H9 (cell line): ENCODE measurements at regions not wholly inside any gene's neighbourhood (a gene's known extent, or its start where the extent isn't known, plus 50 kb on each side); places are given as distances from the start of the nearest gene placed in this dataset.

ENCODE experiments used
- DNase-seq: peaks from one replicate; pipeline ENCODE4 v3.0.0-alpha.2; 2017
- H2AFZ ChIP-seq: one replicate; pipeline ENCODE4 v1.6.1; 2013; ENCODE audit warnings: mild to moderate bottlenecking, low read length, control low read depth, moderate library complexity
- H2AK5ac ChIP-seq: 2 replicates; pipeline ENCODE4 v1.6.1; 2013; ENCODE audit warnings: low read length, control low read depth, mixed read lengths; ENCODE audit not compliant: insufficient read length
- H2BK120ac ChIP-seq: one replicate; pipeline ENCODE4 v1.6.1; 2013; ENCODE audit warnings: low read depth, mild to moderate bottlenecking, low read length, control low read depth, inconsistent platforms; ENCODE audit not compliant: poor library complexity, severe bottlenecking
- H2BK12ac ChIP-seq: 2 replicates; pipeline ENCODE4 v1.6.1; 2013; ENCODE audit warnings: low read length, control low read depth, mixed read lengths, low read depth; ENCODE audit not compliant: insufficient read length
- H2BK15ac ChIP-seq: 2 replicates; pipeline ENCODE4 v1.6.1; 2013; ENCODE audit warnings: low read depth, low read length, control low read depth
- H2BK20ac ChIP-seq: one replicate; pipeline ENCODE4 v1.6.1; 2013; ENCODE audit warnings: low read depth, mild to moderate bottlenecking, low read length, control low read depth, inconsistent platforms; ENCODE audit not compliant: poor library complexity, severe bottlenecking
- H2BK5ac ChIP-seq: 2 replicates; pipeline ENCODE4 v1.6.1; 2013; ENCODE audit warnings: low read length, control low read depth, mixed read lengths; ENCODE audit not compliant: insufficient read length
- H3K14ac ChIP-seq: 2 replicates; pipeline ENCODE4 v1.6.1; 2013; ENCODE audit warnings: low read length, control low read depth; ENCODE audit not compliant: insufficient read depth
- H3K18ac ChIP-seq: 2 replicates; pipeline ENCODE4 v1.6.1; 2013; ENCODE audit warnings: low read depth, mild to moderate bottlenecking, mixed read lengths, low read length, control low read depth; ENCODE audit not compliant: insufficient read length
- H3K23ac ChIP-seq: 2 replicates; pipeline ENCODE4 v1.6.1; 2013; ENCODE audit warnings: low read length, control low read depth, mixed read lengths, low read depth; ENCODE audit not compliant: insufficient read length
- H3K23me2 ChIP-seq: 2 replicates; pipeline ENCODE4 v1.6.1; 2013; ENCODE audit warnings: low read depth, mild to moderate bottlenecking, mixed read lengths, low read length, control low read depth; ENCODE audit not compliant: insufficient read length, poor library complexity, severe bottlenecking
- H3K27ac ChIP-seq: 2 replicates; pipeline ENCODE4 v1.5.1; 2013; ENCODE audit warnings: low read length, control low read depth, mixed read lengths, low read depth; ENCODE audit not compliant: insufficient read length
- H3K27me3 ChIP-seq: 2 replicates; pipeline ENCODE4 v1.6.1; 2013; ENCODE audit warnings: low read length, control low read depth, inconsistent platforms; ENCODE audit not compliant: insufficient read depth
- H3K4ac ChIP-seq: 2 replicates; pipeline ENCODE4 v1.6.1; 2013; ENCODE audit warnings: low read depth, mild to moderate bottlenecking, control low read depth, inconsistent platforms, low read length, moderate library complexity
- H3K4me1 ChIP-seq: 2 replicates; pipeline ENCODE4 v1.6.1; 2013; ENCODE audit warnings: low read length, control low read depth, inconsistent platforms; ENCODE audit not compliant: insufficient read depth
- H3K4me2 ChIP-seq: 2 replicates; pipeline ENCODE4 v1.6.1; 2013; ENCODE audit warnings: low read length, control low read depth, mixed read lengths; ENCODE audit not compliant: insufficient read length, insufficient read depth
- H3K56ac ChIP-seq: 2 replicates; pipeline ENCODE4 v1.6.1; 2013; ENCODE audit warnings: low read depth, mild to moderate bottlenecking, mixed read lengths, low read length, control low read depth; ENCODE audit not compliant: insufficient read length
- H3K79me1 ChIP-seq: 2 replicates; pipeline ENCODE4 v1.6.1; 2013; ENCODE audit warnings: low read depth, mild to moderate bottlenecking, moderate library complexity, low read length, control low read depth, inconsistent platforms; ENCODE audit not compliant: insufficient read depth, poor library complexity, severe bottlenecking
- H3K79me2 ChIP-seq: 2 replicates; pipeline ENCODE4 v1.6.1; 2013; ENCODE audit warnings: low read length, control low read depth, inconsistent platforms; ENCODE audit not compliant: insufficient read depth
- H3K9ac ChIP-seq: 2 replicates; pipeline ENCODE4 v1.6.1; 2013; ENCODE audit warnings: low read length, control low read depth, mixed read lengths; ENCODE audit not compliant: insufficient read length; ENCODE audit errors: extremely low read depth
- H3K9me3 ChIP-seq: one replicate; pipeline ENCODE4 v1.6.1; 2013; ENCODE audit warnings: low read depth, low read length, inconsistent platforms; ENCODE audit not compliant: control insufficient read depth
- H3T11ph ChIP-seq: one replicate; pipeline ENCODE4 v1.6.1; 2013; ENCODE audit warnings: mild to moderate bottlenecking, low read length, control low read depth, inconsistent platforms
- H4K20me1 ChIP-seq: one replicate; pipeline ENCODE4 v1.6.1; 2013; ENCODE audit not compliant: control insufficient read depth, insufficient read length, insufficient read depth
- H4K5ac ChIP-seq: 2 replicates; pipeline ENCODE4 v1.6.1; 2013; ENCODE audit warnings: low read depth, mild to moderate bottlenecking, mixed read lengths, low read length, control low read depth; ENCODE audit not compliant: insufficient read length
- H4K8ac ChIP-seq: replicated peaks from 2 replicates; pipeline ENCODE4 v1.6.1; 2013; ENCODE audit warnings: low read length, control low read depth, mixed read lengths, low read depth; ENCODE audit not compliant: insufficient read length
- H4K91ac ChIP-seq: 2 replicates; pipeline ENCODE4 v1.6.1; 2013; ENCODE audit warnings: low read depth, mild to moderate bottlenecking, moderate library complexity, mixed read lengths, low read length, control low read depth; ENCODE audit not compliant: insufficient read length
- H3K27ac Mint-ChIP-seq, 3 experiments: 2 replicates in 2 of 3; 3 replicates in 1 of 3; pipeline ENCODE4 v1.8.0; 2020 to 2021; ENCODE audit warnings: mixed read lengths in 3 of 3, mild to moderate bottlenecking in 1 of 3, moderate library complexity in 1 of 3
- H3K27me3 Mint-ChIP-seq: 2 replicates; pipeline ENCODE4 v1.8.0; 2021; ENCODE audit warnings: low read depth, mild to moderate bottlenecking, moderate library complexity, mixed read lengths
- H3K36me3 Mint-ChIP-seq, 3 experiments: 2 replicates in 2 of 3; 3 replicates in 1 of 3; pipeline ENCODE4 v1.8.0; 2020 to 2021; ENCODE audit warnings: low read depth in 3 of 3, mixed read lengths in 3 of 3; ENCODE audit not compliant: insufficient read depth in 1 of 3
- H3K4me1 Mint-ChIP-seq, 2 experiments: 2 replicates each; pipeline ENCODE4 v1.8.0; 2020; ENCODE audit warnings: mixed read lengths in 2 of 2
- H3K4me3 Mint-ChIP-seq, 2 experiments: 2 replicates in 1 of 2; 3 replicates in 1 of 2; pipeline ENCODE4 v1.8.0; 2020 to 2021; ENCODE audit warnings: mild to moderate bottlenecking in 2 of 2, mixed read lengths in 2 of 2, moderate library complexity in 1 of 2
- H3K9me3 Mint-ChIP-seq, 2 experiments: 2 replicates in 1 of 2; 3 replicates in 1 of 2; pipeline ENCODE4 v1.8.0; 2020; ENCODE audit warnings: mild to moderate bottlenecking in 2 of 2, mixed read lengths in 2 of 2, moderate library complexity in 1 of 2
- WGBS: extraction: QIAGEN DNeasy Blood & Tissue Kit; methylation state at CpG from one replicate; pipeline ENCODE4 v1.1.7; 2013; ENCODE audit warnings: missing lambda C conversion rate, low lambda C conversion rate, mixed read lengths; ENCODE audit not compliant: insufficient read length; ENCODE audit errors: extremely low coverage; 5-methylcytosine and 5-hydroxymethylcytosine counted together
- TF ChIP-seq, protein P1 (sequence below): fragments of 200-600 bp; sonication (generic); conservative IDR thresholded peaks from 3 replicates; pipeline ENCODE4 v1.8.0; 2021; ENCODE audit warnings: antibody characterized with exemption, mild to moderate bottlenecking

DNA sequence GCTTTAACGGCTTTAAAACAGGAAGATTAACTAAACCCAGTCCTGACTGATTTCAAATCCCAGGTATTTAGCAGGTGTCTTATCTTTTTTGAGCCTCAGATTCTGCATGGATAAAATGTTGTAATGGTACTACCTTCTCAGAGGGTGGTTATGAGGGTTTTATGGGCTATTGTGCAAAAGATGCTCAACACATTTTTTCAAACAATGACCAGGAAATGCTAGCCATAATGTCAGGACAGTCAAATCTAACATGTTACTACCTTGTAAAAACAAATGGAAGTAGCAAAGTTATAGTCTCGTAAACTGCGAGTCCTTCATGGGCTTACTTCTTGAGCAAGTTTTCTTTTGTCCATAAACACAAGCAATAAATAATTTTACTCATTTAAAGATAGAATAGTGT lies 162.1 kb upstream of the TFPI start:
- Histone ChIP-seq H3T11ph (no peak overlapping the region), H4K20me1 (no peaks in the 10 kb centered on the region), H3K4me1 (peaks cover 9% of the 10 kb centered on the region), H2AFZ (no peak overlapping the region), H2BK5ac (no peak overlapping the region), H3K14ac (no peak overlapping the region), H3K4me2 (no peak overlapping the region), H4K8ac (no peak overlapping the region), H4K91ac (no peak overlapping the region), H2BK12ac (no peak overlapping the region), H3K4ac (no peak overlapping the region), H3K9me3 (peaks cover 9% of the 10 kb centered on the region), H2BK15ac (no peak overlapping the region), H3K18ac (no peak overlapping the region), H3K23ac (no peak overlapping the region), H3K27me3 (no peaks in the 10 kb centered on the region), H3K56ac (no peak overlapping the region), H3K23me2 (no peaks in the 10 kb centered on the region), H2AK5ac (no peak overlapping the region), H4K5ac (no peak overlapping the region), H3K27ac (no peak overlapping the region), H3K79me2 (no peaks in the 10 kb centered on the region), H2BK120ac (no peak overlapping the region), H2BK20ac (no peak overlapping the region), H3K9ac (no peak overlapping the region), H3K79me1 (no peaks in the 10 kb centered on the region)
- Mint-ChIP-seq H3K9me3 (peaks cover 4 to 18% of the 10 kb centered on the region in 2 experiments; a peak in 4 of 5 replicates), H3K4me1 (peaks cover 28 to 49% of the 10 kb centered on the region in 2 experiments), H3K27me3 (no peaks in the 10 kb centered on the region), H3K27ac (no peak overlapping the region), H3K4me3 (no peak overlapping the region), H3K36me3 (peaks cover 17 to 29% (median 26%) of the 10 kb centered on the region in 3 experiments)
- no peak for DNase-seq
- no CpG with 5 or more reads among the region's 3 CpGs for WGBS
- TF ChIP-seq, protein P1, sequence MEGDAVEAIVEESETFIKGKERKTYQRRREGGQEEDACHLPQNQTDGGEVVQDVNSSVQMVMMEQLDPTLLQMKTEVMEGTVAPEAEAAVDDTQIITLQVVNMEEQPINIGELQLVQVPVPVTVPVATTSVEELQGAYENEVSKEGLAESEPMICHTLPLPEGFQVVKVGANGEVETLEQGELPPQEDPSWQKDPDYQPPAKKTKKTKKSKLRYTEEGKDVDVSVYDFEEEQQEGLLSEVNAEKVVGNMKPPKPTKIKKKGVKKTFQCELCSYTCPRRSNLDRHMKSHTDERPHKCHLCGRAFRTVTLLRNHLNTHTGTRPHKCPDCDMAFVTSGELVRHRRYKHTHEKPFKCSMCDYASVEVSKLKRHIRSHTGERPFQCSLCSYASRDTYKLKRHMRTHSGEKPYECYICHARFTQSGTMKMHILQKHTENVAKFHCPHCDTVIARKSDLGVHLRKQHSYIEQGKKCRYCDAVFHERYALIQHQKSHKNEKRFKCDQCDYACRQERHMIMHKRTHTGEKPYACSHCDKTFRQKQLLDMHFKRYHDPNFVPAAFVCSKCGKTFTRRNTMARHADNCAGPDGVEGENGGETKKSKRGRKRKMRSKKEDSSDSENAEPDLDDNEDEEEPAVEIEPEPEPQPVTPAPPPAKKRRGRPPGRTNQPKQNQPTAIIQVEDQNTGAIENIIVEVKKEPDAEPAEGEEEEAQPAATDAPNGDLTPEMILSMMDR = no peak
